CD8-positive, alpha-beta memory T cell (primary cell): ENCODE measurements at regions not wholly inside any gene's neighbourhood (a gene's known extent, or its start where the extent isn't known, plus 50 kb on each side); places are given as distances from the start of the nearest gene placed in this dataset.
"Not testable (repeated sequence)": the region's sequence is repeated elsewhere in the genome, so short reads cannot be mapped to it uniquely, and the experiment has no call there.

ENCODE experiments used
- CTCF ChIA-PET: fragments of 350-600 bp; sonication (Branson Sonifier 250); formaldehyde crosslinking; loops from one replicate; lab custom pipeline; 2021; ENCODE audit warnings: antibody characterized with exemption; lab: Charles Lee
- POLR2A ChIA-PET: fragments of 350-600 bp; sonication (Branson Sonifier 250); formaldehyde crosslinking; loops from one replicate; lab custom pipeline; 2021; ENCODE audit warnings: antibody characterized with exemption; lab: Charles Lee
- DNase-seq, 5 donors: peaks; one replicate each; pipeline versions ENCODE4 v3.0.0 to v3.0.0-alpha.2; 2020 to 2022; ENCODE audit warnings: mixed read lengths in 1 of 5
- H3K27ac ChIP-seq: one replicate; pipeline ENCODE4 v1.7.0; 2013; ENCODE audit warnings: low read depth, mild to moderate bottlenecking, low read length, moderate library complexity
- H3K27me3 ChIP-seq: 2 replicates; pipeline ENCODE4 v1.7.0; 2013; ENCODE audit warnings: low read length, mild to moderate bottlenecking; ENCODE audit not compliant: insufficient read depth, poor library complexity, severe bottlenecking
- H3K36me3 ChIP-seq: 2 replicates; pipeline ENCODE4 v1.7.0; 2013; ENCODE audit warnings: mild to moderate bottlenecking, low read length, moderate library complexity; ENCODE audit not compliant: insufficient read depth
- H3K4me1 ChIP-seq: 2 replicates; pipeline ENCODE4 v1.7.0; 2013; ENCODE audit warnings: mild to moderate bottlenecking, low read length, moderate library complexity; ENCODE audit not compliant: insufficient read depth
- H3K4me3 ChIP-seq: 2 replicates; pipeline ENCODE4 v1.7.0; 2013; ENCODE audit warnings: mild to moderate bottlenecking, low read length
- H3K9me3 ChIP-seq: 2 replicates; pipeline ENCODE4 v1.7.0; 2013; ENCODE audit warnings: mild to moderate bottlenecking, low read length
- H3K27ac Mint-ChIP-seq, 8 donors: one replicate each; pipeline ENCODE4 v1.8.0; 2020 to 2021; ENCODE audit warnings: mixed read lengths in 8 of 8, mild to moderate bottlenecking in 6 of 8, inconsistent platforms in 3 of 8, moderate library complexity in 3 of 8
- H3K27me3 Mint-ChIP-seq, 2 donors: one replicate each; pipeline ENCODE4 v1.8.0; 2020 to 2021; ENCODE audit warnings: mixed read lengths in 2 of 2, mild to moderate bottlenecking in 1 of 2, moderate library complexity in 1 of 2
- H3K36me3 Mint-ChIP-seq, 3 donors: one replicate each; pipeline ENCODE4 v1.8.0; 2020 to 2021; ENCODE audit warnings: mixed read lengths in 3 of 3, inconsistent platforms in 1 of 3, mild to moderate bottlenecking in 1 of 3
- H3K4me1 Mint-ChIP-seq, 3 donors: one replicate each; pipeline ENCODE4 v1.8.0; 2020 to 2021; ENCODE audit warnings: mixed read lengths in 3 of 3, inconsistent platforms in 1 of 3, mild to moderate bottlenecking in 1 of 3
- H3K4me3 Mint-ChIP-seq, 7 donors: one replicate each; pipeline ENCODE4 v1.8.0; 2020 to 2021; ENCODE audit warnings: mixed read lengths in 7 of 7, mild to moderate bottlenecking in 6 of 7, moderate library complexity in 4 of 7, inconsistent platforms in 2 of 7
- H3K9me3 Mint-ChIP-seq, 5 donors: one replicate each; pipeline ENCODE4 v1.8.0; 2020 to 2022; ENCODE audit warnings: mixed read lengths in 5 of 5, mild to moderate bottlenecking in 3 of 5, moderate library complexity in 2 of 5, inconsistent platforms in 1 of 5

- H3K27me3 Mint-ChIP-seq, result no peaks in the 10 kb centered on the region
- H3K4me3 Mint-ChIP-seq, result no peak overlapping the region
- POLR2A ChIA-PET, result no interaction called here
- peaks cover 0 to 4% (median 2%) of the 10 kb centered on the region in 5 donors for H3K9me3 Mint-ChIP-seq
- Histone ChIP-seq H3K27me3 (no peaks in the 10 kb centered on the region), H3K36me3 (no peaks in the 10 kb centered on the region), H3K4me1 (no peaks in the 10 kb centered on the region), H3K4me3 (no peak overlapping the region), H3K27ac (no peak overlapping the region), H3K9me3 (no peaks in the 10 kb centered on the region)
- no peak for DNase-seq
- no peaks in the 10 kb centered on the region for H3K36me3 Mint-ChIP-seq
- CTCF ChIA-PET, result no interaction called here
- H3K27ac Mint-ChIP-seq, result no peak overlapping the region
- H3K4me1 Mint-ChIP-seq, result no peaks in the 10 kb centered on the region
Measured at GRCh38 chr5:152649609-152650008, 244.5 kb upstream of the NMUR2 start.

- no peaks in the 10 kb centered on the region for H3K36me3 ChIP-seq
- DNase-seq, result no peak
- CTCF ChIA-PET, result no interaction called here
- Mint-ChIP-seq H3K36me3 (no peaks in the 10 kb centered on the region), H3K4me1 (no peaks in the 10 kb centered on the region), H3K27ac (no peak overlapping the region), H3K4me3 (no peak overlapping the region), H3K9me3 (peaks cover 0 to 4% (median 2%) of the 10 kb centered on the region in 5 donors), H3K27me3 (no peaks in the 10 kb centered on the region)
- POLR2A ChIA-PET, result no interaction called here
- H3K4me1 ChIP-seq, result no peaks in the 10 kb centered on the region
- no peaks in the 10 kb centered on the region for H3K9me3 ChIP-seq
- no peak overlapping the region for H3K4me3 ChIP-seq
- H3K27ac ChIP-seq, result no peak overlapping the region
- no peaks in the 10 kb centered on the region for H3K27me3 ChIP-seq
Measured at GRCh38 chr5:152650413-152650812, 245.3 kb upstream of the NMUR2 start.

- H3K4me3 ChIP-seq, POLR2A ChIA-PET, H3K27ac Mint-ChIP-seq, H3K27ac ChIP-seq, H3K36me3 Mint-ChIP-seq, H3K4me1 Mint-ChIP-seq, H3K9me3 ChIP-seq, H3K4me1 ChIP-seq, DNase-seq, H3K9me3 Mint-ChIP-seq, H3K36me3 ChIP-seq, CTCF ChIA-PET, H3K4me3 Mint-ChIP-seq, H3K27me3 ChIP-seq, H3K27me3 Mint-ChIP-seq: not testable (repeated sequence)
Measured at GRCh38 chr5:152659470-152659869, 254.4 kb upstream of the NMUR2 start.

GRCh38 chr5:152673601-152674000, 268.5 kb upstream of the NMUR2 start:
- Mint-ChIP-seq H3K27me3 (no peaks in the 10 kb centered on the region), H3K9me3 (peaks cover 0 to 2% (median 0%) of the 10 kb centered on the region in 5 donors), H3K27ac (no peak overlapping the region), H3K36me3 (no peaks in the 10 kb centered on the region), H3K4me3 (no peak overlapping the region), H3K4me1 (no peaks in the 10 kb centered on the region)
- POLR2A ChIA-PET, result no interaction called here
- Histone ChIP-seq H3K27ac (no peak overlapping the region), H3K36me3 (no peaks in the 10 kb centered on the region), H3K27me3 (no peaks in the 10 kb centered on the region), H3K9me3 (no peaks in the 10 kb centered on the region), H3K4me3 (no peak overlapping the region), H3K4me1 (no peaks in the 10 kb centered on the region)
- no peak for DNase-seq
- CTCF ChIA-PET, result no interaction called here

GRCh38 chr5:152674403-152674802, 269.3 kb upstream of the NMUR2 start:
- H3K4me3 Mint-ChIP-seq, result no peak overlapping the region
- CTCF ChIA-PET, result no interaction called here
- DNase-seq, result no peak

GRCh38 chr5:152676196-152676595, 271.1 kb upstream of the NMUR2 start:
- no peaks in the 10 kb centered on the region for H3K4me1 ChIP-seq
- no peaks in the 10 kb centered on the region for H3K36me3 ChIP-seq
- Mint-ChIP-seq H3K9me3 (peaks cover 0 to 6% (median 4%) of the 10 kb centered on the region in 5 donors), H3K4me1 (no peaks in the 10 kb centered on the region), H3K36me3 (no peaks in the 10 kb centered on the region), H3K27ac (no peak overlapping the region), H3K27me3 (no peaks in the 10 kb centered on the region), H3K4me3 (no peak overlapping the region)
- no peaks in the 10 kb centered on the region for H3K9me3 ChIP-seq
- no peak for DNase-seq
- H3K27ac ChIP-seq, result no peak overlapping the region
- POLR2A ChIA-PET, result no interaction called here
- no peaks in the 10 kb centered on the region for H3K27me3 ChIP-seq
- H3K4me3 ChIP-seq, result no peak overlapping the region
- CTCF ChIA-PET, result no interaction called here

More at GRCh38 chr5:152674403-152674802, 269.3 kb upstream of the NMUR2 start:
- no peaks in the 10 kb centered on the region for H3K4me1 ChIP-seq
- Mint-ChIP-seq H3K27me3 (no peaks in the 10 kb centered on the region), H3K27ac (no peak overlapping the region), H3K4me1 (no peaks in the 10 kb centered on the region), H3K9me3 (peaks cover 0 to 4% (median 0%) of the 10 kb centered on the region in 5 donors), H3K36me3 (no peaks in the 10 kb centered on the region)
- no peak overlapping the region for H3K4me3 ChIP-seq
- no peak overlapping the region for H3K27ac ChIP-seq
- no peaks in the 10 kb centered on the region for H3K27me3 ChIP-seq
- no peaks in the 10 kb centered on the region for H3K9me3 ChIP-seq
- no peaks in the 10 kb centered on the region for H3K36me3 ChIP-seq
- POLR2A ChIA-PET, result no interaction called here

- H3K36me3 Mint-ChIP-seq, result no peaks in the 10 kb centered on the region
- no peak overlapping the region for H3K4me3 Mint-ChIP-seq
- H3K4me1 ChIP-seq, result no peaks in the 10 kb centered on the region
- H3K27ac ChIP-seq, result no peak overlapping the region
- H3K9me3 ChIP-seq, result no peaks in the 10 kb centered on the region
- ChIA-PET POLR2A (no interaction called here), CTCF (no interaction called here)
- H3K27me3 ChIP-seq, result no peaks in the 10 kb centered on the region
- no peak overlapping the region for H3K27ac Mint-ChIP-seq
- H3K4me3 ChIP-seq, result no peak overlapping the region
- no peaks in the 10 kb centered on the region for H3K36me3 ChIP-seq
- DNase-seq, result no peak
- peaks cover 0 to 24% (median 8%) of the 10 kb centered on the region in 5 donors for H3K9me3 Mint-ChIP-seq
- no peaks in the 10 kb centered on the region for H3K4me1 Mint-ChIP-seq
- peaks cover 0 to 1% of the 10 kb centered on the region in 2 donors for H3K27me3 Mint-ChIP-seq
Measured at GRCh38 chr5:152683205-152683604, 278.1 kb upstream of the NMUR2 start.

GRCh38 chr5:152686931-152687330, 281.9 kb upstream of the NMUR2 start:
- H3K36me3 Mint-ChIP-seq, result no peaks in the 10 kb centered on the region
- no peak for DNase-seq
- H3K4me3 Mint-ChIP-seq, result no peak overlapping the region
- ChIA-PET CTCF (no interaction called here), POLR2A (no interaction called here)
- Histone ChIP-seq H3K27ac (no peak overlapping the region), H3K36me3 (no peaks in the 10 kb centered on the region), H3K9me3 (no peaks in the 10 kb centered on the region), H3K4me1 (no peaks in the 10 kb centered on the region), H3K27me3 (no peaks in the 10 kb centered on the region), H3K4me3 (no peak overlapping the region)
- no peaks in the 10 kb centered on the region for H3K4me1 Mint-ChIP-seq
- peaks cover 0 to 15% (median 2%) of the 10 kb centered on the region in 5 donors for H3K9me3 Mint-ChIP-seq
- H3K27ac Mint-ChIP-seq, result no peak overlapping the region
- H3K27me3 Mint-ChIP-seq, result peaks cover 0 to 1% of the 10 kb centered on the region in 2 donors
